ENCODE measurements at regions not wholly inside any gene's neighbourhood (a gene's known extent, or its start where the extent isn't known, plus 50 kb on each side); places are given as distances from the start of the nearest gene placed in this dataset.

- TF ChIP-seq CTCF (IDR thresholded peaks at IDR 0.05), result no peak
- no peak for TF ChIP-seq POLR2A (IDR thresholded peaks at IDR 0.05)
These were observed 111.3 kb upstream of the LOC128125822 start for GRCh38 chr6:63460971-63461370.

All from right lobe of liver (tissue), 4 donors.